Natural killer cell treated with Interleukin-12 subunit alpha and Interleukin-12 subunit beta and Interleukin-15 and Interleukin-18, amount 100 ng/mL, for 72 hours (primary cell): ENCODE measurements at regions not wholly inside any gene's neighbourhood (a gene's known extent, or its start where the extent isn't known, plus 50 kb on each side); places are given as distances from the start of the nearest gene placed in this dataset.

Experiments used
- ATAC-seq, 2 donors: fragments of 150-1000 bp; cut with Tn5 transposase in 1 of 2; sonication (Bioruptor Pico), chemical (Tn5 transposase) in 1 of 2; 2 replicates each; pipeline ENCODE4 v1.10.0; 2021
- DNase-seq: peaks from one replicate; pipeline ENCODE4 v3.0.0; 2022; ENCODE audit warnings: low spot score
- H3K27ac Mint-ChIP-seq, 2 donors: 1 replicate in 1 of 2; 2 replicates in 1 of 2; pipeline ENCODE4 v1.8.0; 2022; ENCODE audit warnings: mixed read lengths in 2 of 2, mild to moderate bottlenecking in 1 of 2, moderate library complexity in 1 of 2
- H3K27me3 Mint-ChIP-seq, 2 donors: 1 replicate in 1 of 2; 2 replicates in 1 of 2; pipeline ENCODE4 v1.8.0; 2022; ENCODE audit warnings: mixed read lengths in 2 of 2
- H3K36me3 Mint-ChIP-seq: one replicate; pipeline ENCODE4 v1.8.0; 2022; ENCODE audit warnings: mixed read lengths
- H3K4me1 Mint-ChIP-seq, 2 donors: 1 replicate in 1 of 2; 2 replicates in 1 of 2; pipeline ENCODE4 v1.8.0; 2022; ENCODE audit warnings: low read depth in 2 of 2, mixed read lengths in 2 of 2, mild to moderate bottlenecking in 1 of 2
- H3K4me3 Mint-ChIP-seq: one replicate; pipeline ENCODE4 v1.8.0; 2022; ENCODE audit warnings: mixed read lengths
- H3K9me3 Mint-ChIP-seq: 2 replicates; pipeline ENCODE4 v1.8.0; 2022; ENCODE audit warnings: mixed read lengths

DNA sequence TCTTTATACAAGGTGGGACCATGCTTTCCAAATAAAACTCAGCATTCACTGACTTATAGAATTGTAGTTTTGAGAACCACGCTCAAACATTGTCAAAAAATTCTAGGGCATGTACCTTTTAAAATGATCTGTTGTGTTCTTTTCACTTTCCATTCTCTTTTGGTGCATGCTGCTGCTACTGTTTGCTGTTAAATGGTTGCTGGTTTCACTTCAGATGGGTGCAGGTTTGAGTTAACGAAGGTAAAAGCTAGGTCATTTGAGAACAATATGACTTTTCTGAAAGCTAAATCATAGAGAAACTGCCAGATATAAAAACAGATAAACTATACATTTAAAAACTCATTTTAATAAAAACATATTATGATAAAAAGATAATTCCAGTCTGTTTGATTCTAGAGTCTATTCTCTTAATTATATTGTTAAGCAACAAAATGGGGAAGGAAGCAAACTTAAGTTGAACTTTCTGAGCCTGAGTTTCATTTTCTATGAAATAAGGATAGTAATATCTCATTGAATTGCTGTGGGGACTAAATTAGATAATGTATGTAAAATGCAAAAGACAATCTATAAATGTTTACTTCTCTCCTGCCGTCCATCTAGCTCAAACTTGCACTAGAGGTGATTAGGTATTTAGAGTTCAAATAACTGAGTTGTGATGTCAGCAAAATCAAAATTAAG is 82.4 kb downstream of the OXSM start:
- Mint-ChIP-seq H3K4me1 (no peaks in the 10 kb centered on the region), H3K4me3 (no peak overlapping the region), H3K36me3 (no peaks in the 10 kb centered on the region), H3K27me3 (peaks cover 5 to 8% of the 10 kb centered on the region in 2 donors), H3K27ac (no peak overlapping the region), H3K9me3 (no peaks in the 10 kb centered on the region)
- ATAC-seq (no peak), DNase-seq (no peak)

DNA sequence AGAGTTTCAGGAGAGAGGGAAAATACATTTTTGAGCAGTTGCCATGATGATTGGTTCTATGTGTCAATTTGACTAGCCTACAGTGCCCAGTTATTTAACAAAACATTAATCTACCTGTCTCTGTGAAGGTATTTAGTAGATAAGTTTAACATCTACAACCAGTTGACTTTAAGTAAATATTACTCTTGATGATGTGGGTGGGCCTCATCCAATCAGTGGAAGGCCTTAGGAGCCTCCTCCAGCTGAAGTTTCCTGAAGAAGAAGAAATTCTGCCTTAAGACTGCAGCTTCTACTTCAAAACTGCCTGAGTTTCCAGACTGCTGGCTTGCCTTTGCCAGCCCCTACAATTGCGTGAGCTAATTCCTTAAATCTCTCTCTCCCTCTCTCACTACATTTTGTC is 93.6 kb downstream of the OXSM start:
- Mint-ChIP-seq H3K4me1 (peaks cover 0 to 11% of the 10 kb centered on the region in 2 donors), H3K27me3 (peaks cover 7 to 20% of the 10 kb centered on the region in 2 donors), H3K4me3 (no peak overlapping the region), H3K27ac (no peak overlapping the region), H3K36me3 (no peaks in the 10 kb centered on the region), H3K9me3 (no peaks in the 10 kb centered on the region)
- no peak for DNase-seq
- ATAC-seq = no peak

DNA sequence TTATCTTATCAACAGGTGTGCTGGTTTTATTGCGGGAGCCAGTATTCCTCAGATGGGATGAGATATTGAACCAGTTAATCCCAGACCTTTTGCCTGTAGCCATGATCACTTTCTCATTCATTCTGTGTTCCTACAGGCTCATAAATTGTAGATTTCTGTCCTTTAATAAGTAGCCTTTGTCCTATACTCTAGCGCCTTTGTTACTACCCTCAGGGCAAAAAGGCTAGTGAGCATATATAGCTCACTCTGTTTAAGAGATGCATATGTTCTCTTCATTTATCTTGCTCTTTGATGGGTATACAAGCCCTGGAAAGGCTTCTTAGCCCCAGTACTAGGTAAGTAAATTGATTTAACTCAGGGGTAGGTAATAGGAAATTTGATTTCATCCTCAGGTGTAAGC is 95.1 kb downstream of the OXSM start:
- Mint-ChIP-seq H3K4me3 (no peak overlapping the region), H3K9me3 (no peaks in the 10 kb centered on the region), H3K27me3 (peaks cover 4 to 20% of the 10 kb centered on the region in 2 donors), H3K36me3 (no peaks in the 10 kb centered on the region), H3K4me1 (peaks cover 0 to 11% of the 10 kb centered on the region in 2 donors), H3K27ac (no peak overlapping the region)
- no peak for ATAC-seq
- no peak for DNase-seq

DNA sequence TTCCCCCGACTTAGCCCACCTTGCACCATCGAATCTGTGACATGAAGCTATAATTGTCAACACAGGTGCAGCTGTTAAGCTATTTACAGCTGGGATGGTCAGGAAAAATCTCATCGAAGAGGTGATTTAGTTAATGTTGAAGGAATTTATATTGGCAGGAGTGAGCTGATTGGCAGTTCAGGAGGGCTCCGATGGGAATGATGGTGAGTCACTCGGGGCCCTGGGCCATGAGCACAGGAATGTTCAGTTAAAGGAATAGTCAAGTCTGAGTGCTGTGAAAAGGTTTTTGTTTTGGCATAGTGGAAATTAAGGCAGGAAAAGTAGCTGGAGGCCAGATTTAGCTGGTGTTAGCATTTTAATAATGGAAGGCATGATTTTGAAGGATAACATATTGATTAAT is 95.7 kb downstream of the OXSM start:
- Mint-ChIP-seq H3K9me3 (no peaks in the 10 kb centered on the region), H3K4me1 (peaks cover 0 to 11% of the 10 kb centered on the region in 2 donors), H3K27ac (no peak overlapping the region), H3K27me3 (peaks cover 3 to 20% of the 10 kb centered on the region in 2 donors), H3K4me3 (no peak overlapping the region), H3K36me3 (no peaks in the 10 kb centered on the region)
- ATAC-seq (no peak), DNase-seq (no peak)

DNA sequence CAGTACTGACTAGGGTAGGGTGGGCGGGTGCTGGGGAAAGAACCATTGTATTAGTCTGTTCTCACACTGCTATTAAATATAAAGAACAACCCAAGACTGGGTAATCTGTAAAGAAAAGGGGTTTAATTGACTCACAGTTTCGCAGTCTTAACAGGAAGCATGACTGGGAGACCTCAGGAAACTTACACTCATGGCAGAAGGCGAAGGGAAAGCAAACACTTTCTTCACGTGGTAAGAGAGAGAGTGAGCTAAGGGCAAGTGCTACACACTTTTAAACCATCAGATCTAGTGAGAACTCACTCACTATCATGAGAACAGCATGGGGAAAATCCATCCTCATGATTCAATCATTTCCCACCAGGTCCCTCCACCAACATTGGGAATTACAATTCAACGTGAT is 98.0 kb downstream of the OXSM start:
- DNase-seq (no peak), ATAC-seq (no peak)
- H3K27me3 Mint-ChIP-seq = peaks cover 3 to 4% of the 10 kb centered on the region in 2 donors
- no peaks in the 10 kb centered on the region for H3K36me3 Mint-ChIP-seq
- H3K27ac Mint-ChIP-seq = no peak overlapping the region
- H3K4me1 Mint-ChIP-seq = peaks cover 0 to 11% of the 10 kb centered on the region in 2 donors
- H3K9me3 Mint-ChIP-seq = no peaks in the 10 kb centered on the region
- no peak overlapping the region for H3K4me3 Mint-ChIP-seq

DNA sequence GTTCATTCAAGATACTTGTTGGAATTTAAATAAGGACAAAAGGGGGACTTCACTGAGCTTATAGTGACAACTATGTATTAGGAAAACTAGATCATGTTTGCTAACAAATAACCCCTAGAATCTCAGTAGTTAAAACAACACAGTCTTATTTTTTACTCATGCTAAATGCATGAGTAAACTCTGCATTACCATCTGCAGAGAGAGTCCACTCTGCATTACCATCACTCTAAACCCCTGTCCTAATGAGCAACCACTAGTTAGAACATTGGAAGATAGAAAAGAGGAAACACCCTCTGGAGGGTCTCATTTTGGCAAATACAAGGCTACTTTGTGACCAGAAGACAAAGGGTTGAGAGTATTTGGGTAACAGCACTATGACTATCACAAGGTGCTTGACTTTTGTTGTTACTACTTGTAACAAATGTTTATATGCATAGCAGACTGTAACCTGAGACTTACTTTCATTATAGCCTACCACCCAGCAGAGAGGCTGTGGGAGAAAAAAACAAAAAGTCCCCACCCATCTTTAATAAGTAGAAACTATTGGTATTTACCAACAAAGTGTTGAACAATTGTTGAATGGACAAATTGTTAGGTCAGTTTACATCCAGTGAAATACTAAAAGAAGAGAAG is 99.1 kb downstream of the OXSM start:
- no peaks in the 10 kb centered on the region for H3K36me3 Mint-ChIP-seq
- DNase-seq = no peak
- H3K4me3 Mint-ChIP-seq = no peak overlapping the region
- peaks cover 0 to 11% of the 10 kb centered on the region in 2 donors for H3K4me1 Mint-ChIP-seq
- H3K27ac Mint-ChIP-seq = no peak overlapping the region
- H3K9me3 Mint-ChIP-seq = no peaks in the 10 kb centered on the region
- peaks cover 0 to 3% of the 10 kb centered on the region in 2 donors for H3K27me3 Mint-ChIP-seq
- ATAC-seq = no peak

DNA sequence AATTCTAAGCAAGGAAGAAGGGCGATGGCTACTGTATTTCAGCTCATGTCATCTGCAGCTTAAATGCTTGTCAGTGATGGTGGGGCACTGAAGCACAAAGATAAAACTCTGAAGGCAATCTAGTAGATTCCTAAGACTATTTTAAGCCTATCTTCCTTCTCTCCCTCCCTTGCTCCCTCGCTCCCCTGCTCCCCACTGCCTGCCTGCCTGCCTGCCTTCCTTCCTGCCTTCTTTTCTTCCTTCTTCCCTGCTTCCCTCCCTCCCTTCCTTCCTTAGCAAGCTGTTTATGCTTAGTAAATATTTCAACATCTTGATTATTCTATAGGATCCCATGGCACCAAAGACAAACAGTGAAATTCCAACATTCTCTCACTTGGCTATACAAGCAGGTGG is 99.6 kb downstream of the OXSM start:
- DNase-seq (no peak), ATAC-seq (no peak)
- H3K27me3 Mint-ChIP-seq = peaks cover 0 to 3% of the 10 kb centered on the region in 2 donors
- H3K4me1 Mint-ChIP-seq = peaks cover 0 to 11% of the 10 kb centered on the region in 2 donors
- H3K9me3 Mint-ChIP-seq = no peaks in the 10 kb centered on the region
- no peak overlapping the region for H3K27ac Mint-ChIP-seq
- no peaks in the 10 kb centered on the region for H3K36me3 Mint-ChIP-seq
- no peak overlapping the region for H3K4me3 Mint-ChIP-seq

DNA sequence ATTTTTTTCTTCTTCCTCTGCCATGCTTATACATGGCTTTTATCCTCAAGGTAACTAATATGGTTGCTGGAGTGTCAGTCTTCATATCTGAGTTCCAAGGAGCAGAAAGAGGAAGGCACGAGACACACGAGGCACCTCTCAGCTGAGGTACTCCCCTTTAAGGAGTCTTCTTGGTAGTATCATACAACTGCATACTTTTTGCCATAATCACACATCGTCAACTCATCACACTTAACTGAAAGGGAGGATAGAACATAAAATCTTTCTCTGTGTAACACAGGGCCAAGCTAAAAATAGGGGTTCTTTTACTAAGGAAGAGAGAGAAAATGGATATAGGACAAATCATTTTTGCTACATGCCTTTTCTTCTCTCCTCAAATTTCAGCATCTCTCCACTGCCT is 104.2 kb downstream of the OXSM start:
- no peaks in the 10 kb centered on the region for H3K9me3 Mint-ChIP-seq

DNA sequence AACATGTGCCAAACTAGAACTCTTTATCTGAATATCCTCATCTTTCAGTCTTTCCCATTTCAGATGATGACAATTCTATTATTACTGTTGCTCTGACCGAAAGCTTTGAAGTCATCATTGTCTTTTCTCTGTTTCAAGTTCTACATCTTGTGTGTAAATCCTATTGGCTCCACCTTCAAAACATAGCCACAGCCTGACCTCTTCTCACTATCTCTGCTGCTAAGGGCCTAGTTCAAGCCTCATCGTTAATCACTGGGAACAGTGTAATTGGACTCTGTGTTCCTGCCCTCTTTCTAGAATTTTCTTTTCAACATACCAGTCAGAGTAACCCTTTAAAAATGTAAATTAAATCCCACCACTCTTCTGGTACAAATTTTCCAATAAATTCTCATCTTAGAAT is 105.1 kb downstream of the OXSM start:
- Mint-ChIP-seq H3K4me3 (no peak overlapping the region), H3K9me3 (no peaks in the 10 kb centered on the region)
- ATAC-seq = no peak

More for the DNA sequence above, 104.2 kb downstream of the OXSM start:
- Mint-ChIP-seq H3K4me1 (no peaks in the 10 kb centered on the region), H3K27ac (no peak overlapping the region), H3K27me3 (no peaks in the 10 kb centered on the region), H3K36me3 (no peaks in the 10 kb centered on the region), H3K4me3 (no peak overlapping the region)
- DNase-seq (no peak), ATAC-seq (no peak)

DNA sequence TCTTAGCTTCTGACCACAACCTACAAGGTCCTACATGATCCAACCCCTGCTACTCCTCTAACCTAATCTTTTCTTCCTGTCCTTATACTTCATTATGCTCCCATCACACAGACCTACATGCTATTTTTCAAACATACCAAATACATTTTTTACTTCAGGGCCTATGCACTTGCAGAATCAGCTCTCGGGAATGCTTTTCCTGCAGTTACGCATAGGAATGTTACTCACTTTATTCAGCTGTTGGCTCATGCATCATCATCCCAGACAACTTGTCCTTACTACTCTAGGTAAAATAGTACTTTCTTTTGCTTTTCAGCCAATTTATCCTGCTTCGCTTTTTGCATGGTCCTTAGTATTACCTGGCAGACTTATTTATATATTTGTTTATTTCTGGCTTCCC is 105.6 kb downstream of the OXSM start:
- Mint-ChIP-seq H3K36me3 (no peaks in the 10 kb centered on the region), H3K9me3 (no peaks in the 10 kb centered on the region), H3K27ac (no peak overlapping the region), H3K27me3 (no peaks in the 10 kb centered on the region), H3K4me1 (no peaks in the 10 kb centered on the region), H3K4me3 (no peak overlapping the region)
- ATAC-seq (no peak), DNase-seq (no peak)

More for the DNA sequence above, 105.1 kb downstream of the OXSM start:
- Mint-ChIP-seq H3K27me3 (no peaks in the 10 kb centered on the region), H3K36me3 (no peaks in the 10 kb centered on the region), H3K4me1 (no peaks in the 10 kb centered on the region), H3K27ac (no peak overlapping the region)
- DNase-seq = no peak

DNA sequence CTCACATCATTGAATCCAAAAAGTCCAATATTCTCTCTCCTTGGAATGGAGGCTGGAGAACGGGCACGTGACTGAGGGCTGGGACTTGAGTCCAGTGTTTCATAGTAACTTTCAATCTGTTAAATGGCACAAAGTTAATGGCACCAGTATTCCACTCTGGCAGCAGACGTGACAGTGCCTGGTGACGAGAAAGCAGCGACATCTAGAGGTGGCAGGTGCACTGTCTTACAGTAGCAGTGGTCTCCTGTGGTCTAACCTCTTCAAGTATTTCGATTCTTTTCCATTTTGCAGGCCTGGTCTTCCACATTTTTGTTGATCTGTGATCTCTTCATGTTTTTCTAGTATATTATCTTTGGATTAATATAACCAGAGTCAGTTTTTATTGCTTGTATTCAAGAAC is 107.1 kb downstream of the OXSM start:
- Mint-ChIP-seq H3K4me1 (no peaks in the 10 kb centered on the region), H3K9me3 (no peaks in the 10 kb centered on the region), H3K36me3 (no peaks in the 10 kb centered on the region), H3K27me3 (no peaks in the 10 kb centered on the region), H3K4me3 (no peak overlapping the region), H3K27ac (no peak overlapping the region)
- ATAC-seq = no peak
- DNase-seq = no peak

DNA sequence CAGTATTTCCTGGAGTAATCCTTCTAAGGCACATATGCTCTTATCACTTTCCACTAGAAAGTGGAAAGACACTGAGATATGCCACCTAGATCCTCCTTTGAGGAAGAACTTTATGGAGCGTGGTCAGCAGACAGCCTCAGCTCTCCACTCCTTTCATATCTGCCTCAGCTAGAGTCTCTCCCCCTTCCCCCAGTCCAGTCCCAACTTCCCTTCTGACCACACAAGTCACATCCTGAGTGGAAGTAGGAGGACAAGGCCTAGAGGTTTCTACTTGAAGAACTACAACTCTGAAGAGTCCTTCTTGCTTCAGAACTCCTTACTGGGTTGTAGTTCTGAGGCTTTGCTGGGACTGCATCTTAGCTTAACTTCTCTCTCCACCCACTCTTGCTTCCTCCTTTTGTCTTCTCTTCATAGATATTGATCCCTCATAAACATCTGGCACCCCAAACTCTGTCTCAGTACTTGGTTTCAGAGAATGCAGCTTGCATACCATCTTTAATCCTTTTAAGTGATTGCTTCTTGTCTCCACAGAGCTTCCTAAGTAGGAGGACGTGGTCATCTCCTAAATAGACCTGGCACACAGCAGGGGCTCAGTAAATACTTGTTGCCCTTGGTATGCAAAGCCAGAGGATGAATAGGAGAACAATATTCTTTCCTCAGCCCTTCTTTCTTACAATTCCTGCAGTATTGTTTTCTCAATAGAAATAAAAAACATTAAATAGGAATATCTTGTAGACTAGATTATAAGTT is 109.6 kb downstream of the OXSM start:
- no peaks in the 10 kb centered on the region for H3K36me3 Mint-ChIP-seq
- no peaks in the 10 kb centered on the region for H3K9me3 Mint-ChIP-seq

DNA sequence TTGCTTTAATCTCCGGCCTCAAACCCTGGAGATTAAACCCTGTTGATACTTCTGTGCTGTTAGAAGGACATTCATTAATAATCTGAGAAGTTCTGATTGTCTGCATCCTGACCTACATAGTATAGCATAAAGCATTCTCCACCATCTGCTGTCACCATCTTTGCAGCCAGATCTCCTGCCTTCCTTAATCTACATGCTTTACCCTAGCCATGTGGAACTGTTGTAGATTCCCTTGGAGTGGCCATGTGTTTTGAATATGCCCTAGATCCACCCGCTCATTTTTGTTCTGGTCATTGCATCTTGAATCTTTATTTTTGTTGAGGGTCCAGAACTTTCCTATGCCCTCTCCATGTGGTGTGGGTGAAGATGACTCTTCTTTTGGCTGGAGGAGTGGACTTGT is 110.3 kb downstream of the OXSM start:
- Mint-ChIP-seq H3K4me3 (no peak overlapping the region), H3K27ac (no peak overlapping the region), H3K27me3 (peaks cover 2 to 5% of the 10 kb centered on the region in 2 donors), H3K36me3 (no peaks in the 10 kb centered on the region), H3K9me3 (no peaks in the 10 kb centered on the region), H3K4me1 (no peaks in the 10 kb centered on the region)
- ATAC-seq (no peak), DNase-seq (no peak)

More for the DNA sequence above, 109.6 kb downstream of the OXSM start:
- Mint-ChIP-seq H3K4me3 (no peak overlapping the region), H3K4me1 (no peaks in the 10 kb centered on the region), H3K27ac (no peak overlapping the region), H3K27me3 (no peaks in the 10 kb centered on the region)
- DNase-seq (no peak), ATAC-seq (no peak)

DNA sequence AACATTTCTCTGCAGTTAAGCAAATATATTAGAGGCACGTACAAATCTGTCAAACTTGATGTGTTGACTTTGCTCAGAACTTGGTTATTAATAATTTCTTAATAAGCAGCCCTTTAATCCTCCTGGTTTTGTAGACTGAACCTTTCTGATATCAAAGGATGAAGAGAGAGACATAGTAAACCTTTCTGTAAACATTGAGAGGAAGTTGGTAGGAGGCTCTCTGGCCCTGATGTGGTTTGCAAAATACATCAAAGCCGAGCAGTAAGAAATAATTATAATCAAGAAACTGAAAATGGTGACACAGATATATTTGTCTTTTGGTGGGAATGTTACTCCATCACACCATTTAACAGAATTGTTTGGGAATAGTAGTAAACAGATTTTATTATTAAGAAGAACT is 111.9 kb downstream of the OXSM start:
- no peak overlapping the region for H3K4me3 Mint-ChIP-seq
- DNase-seq (no peak), ATAC-seq (no peak)
- H3K4me1 Mint-ChIP-seq = peaks cover 0 to 2% of the 10 kb centered on the region in 2 donors
- H3K9me3 Mint-ChIP-seq = no peaks in the 10 kb centered on the region
- no peaks in the 10 kb centered on the region for H3K36me3 Mint-ChIP-seq
- no peak overlapping the region for H3K27ac Mint-ChIP-seq
- H3K27me3 Mint-ChIP-seq = peaks cover 2 to 8% of the 10 kb centered on the region in 2 donors
